IMR-90 (cell line): ENCODE measurements at regions not wholly inside any gene's neighbourhood (a gene's known extent, or its start where the extent isn't known, plus 50 kb on each side); places are given as distances from the start of the nearest gene placed in this dataset.
A peak's percentile ranks its signal among the peaks of the same experiment; 100 is the strongest.

Source experiments
- ATAC-seq: fragments of 200-7000 bp; cut with Tn5 transposase; 2 replicates; pipeline ENCODE4 v1.9.1; 2020; ENCODE audit warnings: low read depth, mild to moderate bottlenecking, moderate library complexity
- BruUV-seq: library from RNA; stranded (reverse); fragments of 400-500 nt; replicated peaks from 2 replicates; lab custom pipeline; 2021; lab: Mats Ljungman, UMichigan
- CTCF ChIA-PET: fragments of 300-600 bp; formaldehyde crosslinking; extraction: SDS; loops from one replicate; lab custom pipeline; 2021; ENCODE audit warnings: antibody characterized with exemption; lab: Yijun Ruan, JAX
- POLR2A ChIA-PET: fragments of 300-600 bp; sonication (Branson Sonifier 250); formaldehyde crosslinking; loops from one replicate; lab custom pipeline; 2022; ENCODE audit warnings: antibody characterized with exemption; ENCODE audit not compliant: unreplicated experiment; lab: Charles Lee
- DNase-seq: peaks from one replicate; pipeline ENCODE4 v3.0.0; 2013
- H2AFZ ChIP-seq: replicated peaks from 2 replicates; pipeline ENCODE3; 2013; ENCODE audit warnings: low read length, mild to moderate bottlenecking; ENCODE audit not compliant: poor library complexity
- H2AK5ac ChIP-seq: 2 replicates; pipeline ENCODE4 v1.6.1; 2013; ENCODE audit warnings: low read depth, low read length, inconsistent platforms
- H2AK9ac ChIP-seq: replicated peaks from 2 replicates; pipeline ENCODE3; 2013; ENCODE audit warnings: mild to moderate bottlenecking, low read depth, low read length, moderate library complexity; ENCODE audit not compliant: poor library complexity
- H2BK120ac ChIP-seq: 2 replicates; pipeline ENCODE4 v1.6.1; 2013; ENCODE audit warnings: low read depth, low read length, inconsistent platforms
- H2BK15ac ChIP-seq: 3 replicates; pipeline ENCODE4 v1.6.1; 2013; ENCODE audit warnings: low read depth, low read length, inconsistent platforms
- H2BK20ac ChIP-seq: 2 replicates; pipeline ENCODE4 v1.6.1; 2013; ENCODE audit warnings: low read depth, mild to moderate bottlenecking, inconsistent platforms, low read length, moderate library complexity
- H2BK5ac ChIP-seq: 2 replicates; pipeline ENCODE4 v1.6.1; 2013; ENCODE audit warnings: mild to moderate bottlenecking, low read depth, low read length, inconsistent platforms; ENCODE audit not compliant: poor library complexity, severe bottlenecking
- H3K14ac ChIP-seq: replicated peaks from 2 replicates; pipeline ENCODE4 v1.6.1; 2013; ENCODE audit warnings: low read depth, low read length, inconsistent platforms
- H3K18ac ChIP-seq: 2 replicates; pipeline ENCODE4 v1.6.1; 2013; ENCODE audit warnings: low read depth, low read length, control low read depth
- H3K23ac ChIP-seq: 2 replicates; pipeline ENCODE4 v1.6.1; 2013; ENCODE audit warnings: low read depth, low read length, inconsistent platforms
- H3K27ac ChIP-seq: 2 replicates; pipeline ENCODE4 v1.5.1; 2013; ENCODE audit warnings: mild to moderate bottlenecking, control low read depth, low read length; ENCODE audit not compliant: insufficient read depth
- H3K27me3 ChIP-seq: 2 replicates; pipeline ENCODE4 v1.6.1; 2013; ENCODE audit warnings: low read length; ENCODE audit not compliant: control insufficient read depth, insufficient read depth
- H3K36me3 ChIP-seq: 2 replicates; pipeline ENCODE4 v1.6.1; 2013; ENCODE audit warnings: low read length, mixed read lengths; ENCODE audit not compliant: control insufficient read depth, insufficient read depth
- H3K4ac ChIP-seq: 2 replicates; pipeline ENCODE4 v1.6.1; 2013; ENCODE audit warnings: low read depth, low read length, inconsistent platforms
- H3K4me1 ChIP-seq: 2 replicates; pipeline ENCODE4 v1.6.1; 2013; ENCODE audit warnings: low read length, mixed read lengths; ENCODE audit not compliant: control insufficient read depth, insufficient read depth
- H3K4me2 ChIP-seq: 2 replicates; pipeline ENCODE4 v1.6.1; 2013; ENCODE audit warnings: low read depth, mild to moderate bottlenecking, control low read depth, low read length, moderate library complexity
- H3K4me3 ChIP-seq: 2 replicates; pipeline ENCODE4 v1.5.1; 2013; ENCODE audit warnings: low read depth, mild to moderate bottlenecking, control low read depth, low read length, moderate library complexity; ENCODE audit not compliant: insufficient read depth
- H3K56ac ChIP-seq: 2 replicates; pipeline ENCODE4 v1.6.1; 2013; ENCODE audit warnings: low read length, inconsistent platforms; ENCODE audit not compliant: insufficient read depth; ENCODE audit errors: extremely low read depth
- H3K79me1 ChIP-seq, 2 experiments: 2 replicates each; pipeline ENCODE4 v1.6.1; 2013; ENCODE audit warnings: low read length in 2 of 2, inconsistent platforms in 1 of 2, low read depth in 1 of 2
- H3K9ac ChIP-seq: 2 replicates; pipeline ENCODE4 v1.6.1; 2013; ENCODE audit warnings: low read depth, low read length, control low read depth
- H3K9me1 ChIP-seq: 2 replicates; pipeline ENCODE4 v1.6.1; 2013; ENCODE audit warnings: low read length, inconsistent platforms; ENCODE audit not compliant: insufficient read depth
- H3K9me3 ChIP-seq: 2 replicates; pipeline ENCODE4 v1.6.1; 2013; ENCODE audit warnings: low read length; ENCODE audit not compliant: control insufficient read depth, insufficient read depth
- H4K20me1 ChIP-seq: 2 replicates; pipeline ENCODE4 v1.6.1; 2013; ENCODE audit warnings: low read length, inconsistent platforms; ENCODE audit not compliant: insufficient read depth
- H4K5ac ChIP-seq: 2 replicates; pipeline ENCODE4 v1.6.1; 2013; ENCODE audit warnings: mild to moderate bottlenecking, low read depth, low read length, control low read depth
- H4K8ac ChIP-seq, 2 experiments: 2 replicates each; pipeline ENCODE4 v1.6.1; 2013; ENCODE audit warnings: low read depth in 2 of 2, low read length in 2 of 2, control low read depth in 1 of 2, inconsistent platforms in 1 of 2
- H4K91ac ChIP-seq: 2 replicates; pipeline ENCODE4 v1.6.1; 2013; ENCODE audit warnings: low read depth, low read length, inconsistent platforms; ENCODE audit not compliant: insufficient read depth
- CEBPB ChIP-seq: IDR thresholded peaks from 2 replicates; pipeline ENCODE4 v1.6.1; 2012; ENCODE audit warnings: low read depth, low read length, improper control_type of control experiment
- CHD1 ChIP-seq: IDR thresholded peaks from 2 replicates; pipeline ENCODE4 v1.6.1; 2012; ENCODE audit warnings: low read depth, low read length, improper control_type of control experiment
- CTCF ChIP-seq: conservative IDR thresholded peaks from 2 replicates; pipeline ENCODE4 v1.5.1; 2012; ENCODE audit warnings: mild to moderate bottlenecking, low read depth, low read length, improper control_type of control experiment
- ELK1 ChIP-seq: fragments of 150-350 bp; IDR thresholded peaks from 2 replicates; pipeline ENCODE4 v1.6.1; 2016; ENCODE audit warnings: low read depth, mild to moderate bottlenecking, low read length, moderate library complexity, borderline replicate concordance
- FOS ChIP-seq: fragments of 150-350 bp; IDR thresholded peaks from 2 replicates; pipeline ENCODE4 v1.6.1; 2016; ENCODE audit warnings: low read depth, low read length
- MAFK ChIP-seq: IDR thresholded peaks from 2 replicates; pipeline ENCODE4 v1.6.1; 2012; ENCODE audit warnings: low read depth, low read length, improper control_type of control experiment
- NFE2L2 ChIP-seq: fragments of 150-350 bp; IDR thresholded peaks from 2 replicates; pipeline ENCODE4 v1.6.1; 2016; ENCODE audit warnings: low read depth, mild to moderate bottlenecking, low read length
- RCOR1 ChIP-seq: IDR thresholded peaks from 2 replicates; pipeline ENCODE4 v1.6.1; 2012; ENCODE audit warnings: mild to moderate bottlenecking, low read length, improper control_type of control experiment; ENCODE audit not compliant: insufficient replicate concordance
- WGBS, 2 experiments: methylation state at CpG; one replicate each; pipeline versions ENCODE4 v1.1.5 to v1.1.7; 2013; ENCODE audit warnings: missing lambda C conversion rate in 2 of 2; ENCODE audit not compliant: insufficient read length in 1 of 2; ENCODE audit errors: extremely low coverage in 2 of 2; 5-methylcytosine and 5-hydroxymethylcytosine counted together
- dilution Hi-C: fragments of 300-500 bp; cut with HindIII; formaldehyde crosslinking; loops from one replicate; pipeline ENCODE4 v1.14.3; 2018; ENCODE audit warnings: low sequenced_read_pairs; ENCODE audit not compliant: unreplicated experiment
- in situ Hi-C: fragments of 300-500 bp; cut with MboI; formaldehyde crosslinking; loops from 3 replicates; pipeline ENCODE4 v1.14.3; 2019; ENCODE audit warnings: low sequenced_read_pairs, inconsistent platforms, mixed read lengths
- intact Hi-C: fragments of 100-400 bp; cut with micrococcal nuclease; formaldehyde crosslinking; loops from 2 replicates; pipeline ENCODE4 v1.10.0; 2022

GRCh38 chr2:173652311-173652710, 297.6 kb downstream of the CDCA7 start:
- TF ChIP-seq FOS (peak; percentile 39; the same call in 1 of the 2 replicates), RCOR1 (no peak), ELK1 (no peak), CEBPB (peak; percentile 60), MAFK (peak; percentile 17; the same call in 1 of the 2 replicates), CTCF (no peak), NFE2L2 (peak; percentile 27; the same call in 1 of the 2 replicates), CHD1 (no peak)
- no TSS peak for BruUV-seq

More at GRCh38 chr2:173652311-173652710, 297.6 kb downstream of the CDCA7 start:
- POLR2A ChIA-PET: no interaction called here
- DNase-seq: peak; percentile 93
- H3K9me1 ChIP-seq: peaks cover 5% of the 10 kb centered on the region
- peak overlapping the region; percentile 39 to 76; a peak in 3 of 4 replicates for H4K8ac ChIP-seq
- H3K56ac ChIP-seq: peak overlapping the region; percentile 94
- H3K9ac ChIP-seq: no peak overlapping the region
- H3K79me1 ChIP-seq: no peaks in the 10 kb centered on the region; a peak in 1 of 4 replicates
- H3K4me3 ChIP-seq: no peak overlapping the region
- no peaks in the 10 kb centered on the region for H3K27me3 ChIP-seq
- peak overlapping the region; percentile 67 for H2BK120ac ChIP-seq
- H3K14ac ChIP-seq: peak overlapping the region; percentile 71; the same call in 1 of the 2 replicates
- H2AK9ac ChIP-seq: no peak overlapping the region
- CTCF ChIA-PET: interaction anchor here (0.8 to 2.0 kb wide), 2 partner anchors 12 to 14 kb away, joined by 3 to 4 read pairs; no protein-coding TSS in a partner anchor
- peak overlapping the region; percentile 67 for H3K18ac ChIP-seq
- peak overlapping the region; percentile 55 for H4K5ac ChIP-seq
- H3K23ac ChIP-seq: peak overlapping the region; percentile 57; the same call in 1 of the 2 replicates
- peak overlapping the region; percentile 98 for H2BK5ac ChIP-seq
- H2AFZ ChIP-seq: peak overlapping the region; percentile 0
- peaks cover 12% of the 10 kb centered on the region for H3K4me1 ChIP-seq
- peak overlapping the region; percentile 63; the same call in 2 of the 3 replicates for H2BK15ac ChIP-seq
- H4K20me1 ChIP-seq: no peaks in the 10 kb centered on the region; the same call in 1 of the 2 replicates
- no peaks in the 10 kb centered on the region for H3K36me3 ChIP-seq
- H3K4me2 ChIP-seq: peak overlapping the region; percentile 53; the same call in 1 of the 2 replicates
- 0 out of 2 replicates have a peak overlapping the region, but pooled peaks have one; percentile 25 for H2AK5ac ChIP-seq
- H4K91ac ChIP-seq: peak overlapping the region; percentile 64; the same call in 1 of the 2 replicates
- H3K4ac ChIP-seq: peak overlapping the region; percentile 58
- intact Hi-C loops: loop anchor here (10.0 kb wide), 2 partner anchors 292 to 402 kb away; no protein-coding TSS in a partner anchor
- no CpG with 5 or more reads among the region's 1 CpG for WGBS, 2 experiments
- H3K27ac ChIP-seq: peak overlapping the region; percentile 88
- dilution Hi-C loops: no loop called here
- ATAC-seq: peak; percentile 76
- H3K9me3 ChIP-seq: no peaks in the 10 kb centered on the region
- in situ Hi-C loops: no loop called here
- peak overlapping the region; percentile 55 for H2BK20ac ChIP-seq
